ENCODE measurements at regions not wholly inside any gene's neighbourhood (a gene's known extent, or its start where the extent isn't known, plus 50 kb on each side); places are given as distances from the start of the nearest gene placed in this dataset.
"Not testable (repeated sequence)": the region's sequence is repeated elsewhere in the genome, so short reads cannot be mapped to it uniquely, and the experiment has no call there.

DNA sequence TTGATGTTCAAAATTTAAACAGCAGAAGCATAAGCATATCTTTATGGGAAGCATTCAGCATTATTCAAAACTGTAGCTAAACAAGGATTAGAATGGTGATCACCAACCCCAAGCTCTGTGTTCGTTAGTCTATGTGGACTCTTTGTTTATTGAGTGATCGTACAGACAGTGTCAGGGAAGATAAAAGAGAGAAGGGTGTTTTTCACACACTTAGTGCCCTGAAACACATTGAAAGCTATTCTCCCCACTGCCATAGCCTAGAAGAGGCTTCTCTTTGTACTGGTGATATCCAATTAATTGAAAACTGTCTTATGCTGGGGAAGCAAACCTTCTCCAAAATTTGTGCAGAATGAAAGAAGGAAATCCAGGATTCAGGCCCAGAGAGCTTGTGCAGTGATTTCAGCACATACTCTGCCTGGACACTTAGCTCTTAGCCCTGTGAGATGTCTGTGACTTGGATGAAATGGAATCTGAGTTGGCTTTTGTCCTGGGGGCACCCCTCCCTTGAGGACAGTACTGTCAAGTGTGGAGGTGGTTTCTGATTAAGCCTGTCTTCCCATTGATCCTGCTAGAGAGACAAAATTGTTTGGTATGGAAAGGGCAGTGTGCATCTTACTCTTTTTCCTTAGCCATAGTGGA is 125.7 kb upstream of the MTHFD1L start:
- DNase-seq (ENCODE audit: low spot score), result no peak

DNA sequence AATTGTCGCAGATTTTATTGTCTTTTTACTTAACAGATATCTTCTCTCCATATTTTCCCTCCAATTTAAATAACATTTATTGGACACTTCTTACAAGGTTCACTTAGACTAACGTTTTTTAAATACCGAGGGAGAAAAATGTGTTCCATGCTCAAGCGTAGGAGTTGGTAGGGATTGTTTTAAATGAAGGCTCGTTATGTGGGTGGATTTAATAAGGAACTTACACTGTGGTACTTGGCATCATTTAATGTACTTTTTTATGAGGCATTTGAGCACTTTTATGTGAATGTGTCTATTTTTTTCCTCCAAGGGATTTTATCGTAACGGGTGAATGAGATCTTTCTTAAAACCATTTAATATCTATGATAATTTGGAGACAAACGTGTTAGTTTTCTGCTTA is 125.0 kb upstream of the MTHFD1L start:
- no peak for DNase-seq (ENCODE audit: low spot score)

GRCh38 chr6:150741633-150742200 is 123.8 kb upstream of the MTHFD1L start:
- DNase-seq (ENCODE audit: low spot score), result no peak

GRCh38 chr6:150744522-150745260 is 120.8 kb upstream of the MTHFD1L start:
- DNase-seq (ENCODE audit: low spot score), result no peak

DNA sequence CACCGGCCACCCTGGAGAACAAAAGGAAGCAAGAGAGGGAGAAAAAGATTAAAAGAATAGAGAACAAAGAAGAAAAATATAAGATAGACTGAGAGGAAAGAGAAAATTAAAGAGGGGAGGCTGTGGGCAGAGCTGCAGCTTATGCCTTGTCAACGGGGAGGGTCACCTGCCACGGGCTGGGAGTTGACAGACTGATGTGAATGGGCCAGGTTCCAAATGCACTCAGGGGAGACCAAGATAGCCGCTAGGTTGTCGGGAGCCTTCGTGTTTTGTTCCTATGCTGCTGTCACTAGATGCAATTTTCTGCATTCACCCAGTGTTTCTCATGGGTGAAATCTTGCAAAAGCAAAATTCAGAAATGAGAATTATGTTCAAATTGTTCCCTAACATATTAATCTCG is 119.6 kb upstream of the MTHFD1L start:
- DNase-seq (ENCODE audit: low spot score), result no peak

DNA sequence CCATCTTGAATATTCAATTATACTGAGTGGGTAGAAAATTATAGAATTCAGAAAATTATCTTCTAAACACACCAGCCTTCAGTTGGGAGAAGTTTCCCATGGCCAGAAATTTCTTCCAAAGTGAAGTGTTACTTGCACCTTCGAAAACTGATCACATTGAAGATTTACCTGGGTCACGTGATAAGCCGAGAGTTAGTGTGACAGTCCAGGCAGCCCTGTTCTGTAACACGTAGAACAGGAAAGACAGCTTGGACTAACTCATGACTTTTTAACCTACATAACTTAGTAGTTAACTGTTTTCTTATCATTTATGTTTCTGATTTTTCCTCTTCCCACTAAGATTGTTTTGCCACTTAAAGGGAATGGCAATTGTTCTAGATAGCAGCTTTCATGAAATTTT is 118.3 kb upstream of the MTHFD1L start:
- no peak for DNase-seq (ENCODE audit: low spot score)

DNA sequence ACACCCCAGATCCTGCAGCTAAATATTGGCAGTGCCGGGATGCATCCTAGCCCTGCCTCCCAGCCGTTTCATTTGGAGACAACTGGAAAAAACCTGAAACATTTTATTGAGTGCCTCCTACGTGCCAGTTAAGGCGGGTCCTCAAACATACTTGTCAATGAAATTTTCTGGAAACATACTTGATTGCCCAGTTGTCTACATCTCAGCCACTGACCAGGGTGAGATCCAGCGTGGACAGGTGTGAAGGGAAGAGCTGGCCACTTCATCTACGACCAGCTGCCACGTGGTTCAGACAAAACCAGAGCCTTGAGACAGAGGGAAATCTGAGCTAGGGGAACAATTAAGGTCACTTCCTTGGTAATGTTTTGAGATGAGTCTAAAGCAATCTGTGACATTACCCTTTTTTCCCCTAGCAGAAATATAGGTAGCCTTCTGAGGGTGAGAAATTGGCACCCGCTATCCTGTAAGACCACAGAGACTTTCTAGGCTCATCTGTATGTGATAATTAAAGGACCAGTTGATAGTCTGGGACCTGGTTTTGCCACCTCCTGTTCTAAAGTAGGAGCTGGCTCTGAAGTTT is 116.3 kb upstream of the MTHFD1L start:
- DNase-seq (ENCODE audit: low spot score), result no peak

GRCh38 chr6:150751296-150751695 is 114.2 kb upstream of the MTHFD1L start:
- no peak for DNase-seq (ENCODE audit: low spot score)

- DNase-seq (ENCODE audit: low spot score), result no peak
Measured at GRCh38 chr6:150752409-150752808, 113.1 kb upstream of the MTHFD1L start.

DNA sequence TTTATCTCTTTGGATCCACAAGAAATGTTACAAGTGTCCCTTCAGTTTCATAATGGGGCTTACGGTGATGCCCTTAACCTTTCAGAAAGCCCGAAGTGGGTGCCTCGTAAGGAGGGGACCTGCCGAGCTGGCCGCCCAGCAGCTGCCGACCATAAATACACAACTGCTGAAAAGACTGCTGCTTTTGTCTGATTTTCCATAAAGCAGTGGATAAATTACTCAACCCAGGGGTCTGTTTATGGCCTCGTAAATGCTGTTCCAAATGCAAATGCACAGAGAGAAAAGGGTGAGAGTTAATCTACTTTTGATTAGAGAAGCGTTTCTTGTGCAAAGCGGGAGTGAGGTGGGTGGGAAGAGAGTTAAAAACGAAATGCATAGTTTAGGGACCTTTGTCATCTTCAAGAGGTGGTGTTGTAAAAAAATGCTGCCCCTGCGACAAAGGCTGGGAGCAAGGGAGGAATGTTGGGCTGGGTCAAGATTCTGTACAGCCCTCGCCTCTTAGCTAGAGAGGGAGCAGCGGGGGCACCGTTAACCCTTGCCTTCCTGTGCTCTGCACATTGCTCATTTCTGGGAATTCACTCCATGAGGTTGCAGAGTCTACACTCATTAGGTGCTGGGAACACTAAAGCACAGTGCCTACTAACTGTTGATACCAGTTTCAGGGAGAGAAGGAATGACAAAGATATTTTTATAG is 112.0 kb upstream of the MTHFD1L start:
- no peak for DNase-seq (ENCODE audit: low spot score)

DNA sequence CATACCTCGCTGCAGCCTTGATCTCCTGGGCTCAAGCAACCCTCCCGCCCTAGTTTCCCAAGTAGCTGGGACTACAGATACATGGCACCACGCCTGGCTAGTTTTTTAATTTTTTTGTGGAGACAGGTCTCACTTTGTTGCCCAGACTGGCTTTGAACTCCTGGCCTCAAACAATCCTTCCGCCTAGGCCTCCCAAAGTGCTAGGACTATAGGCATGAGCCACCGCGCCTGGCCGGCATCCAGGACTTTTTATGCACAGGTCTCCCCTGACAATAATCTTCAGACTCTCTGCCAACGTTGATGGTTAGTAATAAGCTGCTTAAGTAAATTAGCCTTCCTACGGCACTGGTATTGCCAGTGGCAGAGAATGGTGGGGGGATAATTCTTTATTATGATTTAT is 110.5 kb upstream of the MTHFD1L start:
- DNase-seq (ENCODE audit: low spot score), result peak; percentile 65

- peak; percentile 39 for DNase-seq (ENCODE audit: low spot score)
Measured at GRCh38 chr6:150755524-150755923, 110.0 kb upstream of the MTHFD1L start.

GRCh38 chr6:150756173-150756572 is 109.3 kb upstream of the MTHFD1L start:
- DNase-seq (ENCODE audit: low spot score), result no peak

DNA sequence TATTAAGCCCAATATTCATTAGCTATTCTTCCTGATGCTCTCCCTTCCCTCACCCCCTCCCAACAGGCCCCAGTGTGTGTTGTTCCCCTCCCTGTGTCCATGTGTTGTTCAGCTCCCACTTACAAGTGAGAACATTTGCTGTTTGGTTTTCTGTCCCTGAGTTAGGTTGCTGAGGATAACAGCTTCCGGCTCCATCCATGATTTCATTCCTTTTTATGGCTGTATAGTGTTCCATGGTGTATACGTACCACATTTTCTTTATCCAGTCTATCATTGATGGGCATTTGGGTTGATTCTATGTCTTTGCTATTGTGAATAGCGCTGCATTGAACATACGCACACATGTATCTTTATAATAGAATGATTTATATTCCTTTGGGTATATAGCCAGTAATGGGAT is 107.7 kb upstream of the MTHFD1L start:
- not testable (repeated sequence) for DNase-seq (ENCODE audit: low spot score)

DNA sequence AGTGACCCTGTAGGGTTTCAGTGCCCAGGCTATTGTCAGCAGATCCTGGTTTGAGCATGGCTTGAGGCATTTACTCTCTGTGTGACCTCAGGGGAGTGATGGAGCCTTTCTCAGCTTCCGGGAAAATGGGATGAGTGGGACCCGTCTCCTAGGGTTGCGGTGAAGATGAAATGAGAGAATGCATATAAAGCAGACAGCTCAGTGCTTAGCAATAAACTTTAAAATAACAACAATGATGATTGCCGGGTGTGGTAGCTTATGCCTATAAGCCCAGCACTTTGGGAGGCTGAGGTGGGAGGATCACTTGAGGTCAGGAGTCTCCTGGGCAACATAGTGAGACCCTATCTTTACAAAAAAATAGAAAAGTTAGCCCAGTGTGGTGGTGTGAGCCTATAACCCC is 106.0 kb upstream of the MTHFD1L start:
- DNase-seq (ENCODE audit: low spot score), result no peak

DNA sequence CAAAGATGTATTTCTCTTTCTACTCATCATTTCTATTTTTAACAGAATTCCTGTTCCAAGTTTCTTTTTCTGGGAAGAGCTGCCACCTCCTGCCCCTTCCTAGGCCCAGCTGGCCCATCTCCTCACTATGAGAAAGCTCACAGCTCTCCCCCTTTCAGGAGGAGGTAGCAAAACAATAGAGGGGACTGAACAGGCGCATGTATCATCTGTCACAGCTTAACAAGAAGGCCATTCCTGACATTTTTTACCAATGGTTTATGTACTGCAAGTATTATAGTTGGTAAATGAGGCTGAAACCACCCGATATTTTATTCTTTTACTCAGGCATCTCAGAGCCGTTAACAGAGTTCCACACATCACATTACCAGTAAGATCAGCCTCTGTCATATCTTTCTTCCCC is 103.7 kb upstream of the MTHFD1L start:
- DNase-seq (ENCODE audit: low spot score), result no peak

DNA sequence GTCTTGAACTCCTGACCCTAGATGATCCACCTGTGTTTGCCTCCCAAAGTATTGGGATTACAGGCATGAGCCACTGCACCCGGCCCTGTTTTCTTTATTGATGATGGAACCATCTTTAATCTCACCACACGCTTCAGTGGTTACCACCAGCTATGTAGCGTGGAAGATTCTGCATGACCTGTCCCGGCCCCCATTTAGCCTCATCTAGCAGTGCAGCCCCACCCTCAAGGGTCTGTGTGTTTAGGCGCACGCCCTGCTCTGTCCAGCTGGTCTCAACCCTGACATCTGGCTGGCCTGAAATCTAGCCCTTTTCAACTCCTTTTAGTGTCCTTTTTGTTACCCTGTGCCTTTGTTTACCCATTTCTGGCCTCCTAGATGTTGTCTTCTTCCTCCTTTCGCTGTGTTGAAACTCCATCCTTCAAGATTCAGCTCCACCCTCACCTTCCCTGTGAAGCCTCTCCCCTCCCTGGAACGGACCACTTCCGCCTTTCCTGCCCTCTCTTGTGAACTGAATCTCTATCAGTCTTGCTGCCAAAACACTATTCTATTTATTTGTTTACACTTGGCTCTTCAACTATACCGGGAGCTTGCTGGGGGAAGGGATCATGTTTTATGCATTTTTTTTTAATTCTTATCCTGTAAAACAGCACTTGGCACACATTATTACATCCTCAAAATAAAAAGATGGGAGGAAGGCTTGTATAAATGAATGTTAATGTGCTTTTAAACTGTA is 101.0 kb upstream of the MTHFD1L start:
- no peak for DNase-seq (ENCODE audit: low spot score)

GRCh38 chr6:150765067-150765764 is 100.3 kb upstream of the MTHFD1L start:
- no peak for DNase-seq (ENCODE audit: low spot score)

DNA sequence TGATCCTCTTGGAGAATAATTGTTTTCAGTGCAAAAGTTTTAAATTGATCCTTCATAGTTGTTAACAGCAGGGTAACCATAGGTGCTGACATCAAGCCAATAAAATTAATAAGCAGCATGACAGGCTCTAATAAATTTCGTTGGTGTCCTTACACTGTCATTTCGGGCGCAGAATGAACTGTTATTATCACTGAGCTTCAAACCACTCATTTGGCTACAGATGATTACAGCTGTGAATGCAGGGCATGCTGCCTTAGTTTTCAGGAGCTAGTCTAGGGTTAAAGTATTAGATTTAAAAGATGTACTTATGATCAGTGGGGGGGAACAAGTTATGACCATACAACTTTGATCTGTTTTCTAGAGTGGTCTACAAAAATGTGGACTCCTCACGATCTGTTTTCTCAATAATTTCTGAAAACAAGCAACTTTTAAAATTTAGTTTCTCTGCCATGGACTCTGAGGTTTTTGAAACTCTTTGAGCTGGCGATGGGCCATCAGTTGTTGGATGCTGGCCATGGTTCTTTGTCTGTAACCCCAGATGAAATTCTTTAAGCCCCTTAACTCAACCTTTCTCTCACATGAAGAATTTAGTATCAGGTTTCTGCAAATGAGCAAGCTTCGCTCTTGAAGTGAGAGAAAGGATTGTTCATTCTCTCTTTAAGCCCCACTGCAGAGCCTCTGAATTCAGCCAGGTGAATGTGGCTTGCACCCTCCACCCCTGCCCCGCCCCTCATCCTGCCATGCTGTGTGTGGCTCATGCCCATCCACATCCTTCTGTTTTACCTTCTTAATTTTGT is 99.1 kb upstream of the MTHFD1L start:
- DNase-seq (ENCODE audit: low spot score), result no peak

GRCh38 chr6:150767161-150767560 is 98.3 kb upstream of the MTHFD1L start:
- no peak for DNase-seq (ENCODE audit: low spot score)
